Caco-2 (cell line): ENCODE measurements at regions not wholly inside any gene's neighbourhood (a gene's known extent, or its start where the extent isn't known, plus 50 kb on each side); places are given as distances from the start of the nearest gene placed in this dataset.
"Not testable (repeated sequence)": the region's sequence is repeated elsewhere in the genome, so short reads cannot be mapped to it uniquely, and the experiment has no call there.

Source experiments
- BruUV-seq: library from RNA; stranded (reverse); fragments of 400-500 nt; replicated peaks from 2 replicates; lab custom pipeline; 2021; lab: Mats Ljungman, UMichigan
- CTCF ChIA-PET: fragments of 300-600 bp; sonication (Branson Sonifier 250); formaldehyde crosslinking; loops from one replicate; lab custom pipeline; 2022; ENCODE audit warnings: antibody characterized with exemption; lab: Charles Lee
- POLR2A ChIA-PET: fragments of 300-600 bp; sonication (Branson Sonifier 250); formaldehyde crosslinking; loops from one replicate; lab custom pipeline; 2022; ENCODE audit warnings: antibody characterized with exemption; lab: Charles Lee
- DNase-seq, 2 experiments: peaks; one replicate each; pipeline versions ENCODE4 v3.0.0 to v3.0.0-alpha.2; 2020 to 2022
- H3K27me3 ChIP-seq: replicated peaks from 2 replicates; pipeline ENCODE4 v1.6.0; 2011; ENCODE audit warnings: low read length; ENCODE audit not compliant: control insufficient read depth, insufficient read depth
- H3K36me3 ChIP-seq: 2 replicates; pipeline ENCODE4 v1.5.1; 2011; ENCODE audit warnings: low read length; ENCODE audit not compliant: control insufficient read depth, insufficient read depth
- H3K4me1 ChIP-seq: fragments of 250-450 bp; sonication (Bioruptor Pico); 2 replicates; pipeline ENCODE4 v1.5.1; 2020; ENCODE audit warnings: mild to moderate bottlenecking
- H3K4me3 ChIP-seq: 2 replicates; pipeline ENCODE4 v1.5.1; 2011; ENCODE audit warnings: low read depth, mild to moderate bottlenecking, control low read depth, low read length
- H3K9me3 ChIP-seq: fragments of 250-450 bp; sonication (Bioruptor Pico); 2 replicates; pipeline ENCODE4 v1.5.1; 2020; ENCODE audit warnings: mild to moderate bottlenecking, moderate library complexity
- H3K27ac Mint-ChIP-seq: one replicate; pipeline ENCODE4 v1.8.0; 2022; ENCODE audit warnings: mixed read lengths; ENCODE audit not compliant: unreplicated experiment
- H3K27me3 Mint-ChIP-seq: one replicate; pipeline ENCODE4 v1.8.0; 2022; ENCODE audit warnings: mixed read lengths; ENCODE audit not compliant: insufficient read depth, unreplicated experiment
- H3K36me3 Mint-ChIP-seq: one replicate; pipeline ENCODE4 v1.8.0; 2022; ENCODE audit warnings: mild to moderate bottlenecking, mixed read lengths; ENCODE audit not compliant: insufficient read depth, unreplicated experiment
- H3K4me1 Mint-ChIP-seq: one replicate; pipeline ENCODE4 v1.8.0; 2022; ENCODE audit warnings: low read depth, mixed read lengths; ENCODE audit not compliant: unreplicated experiment
- H3K4me3 Mint-ChIP-seq: one replicate; pipeline ENCODE4 v1.8.0; 2022; ENCODE audit warnings: mild to moderate bottlenecking, moderate library complexity, mixed read lengths; ENCODE audit not compliant: unreplicated experiment
- H3K9me3 Mint-ChIP-seq: one replicate; pipeline ENCODE4 v1.8.0; 2022; ENCODE audit warnings: mixed read lengths; ENCODE audit not compliant: unreplicated experiment
- intact Hi-C: fragments of 100-400 bp; cut with micrococcal nuclease; formaldehyde crosslinking; loops from one replicate; pipeline ENCODE4 v1.10.0; 2022; ENCODE audit not compliant: unreplicated experiment
- TF ChIP-seq, protein P1 (sequence below), 2 experiments: fragments of 200-600 bp in 1 of 2; IDR thresholded peaks; 1 replicate in 1 of 2; 2 replicates in 1 of 2; pipeline versions ENCODE4 v1.5.1 to v1.8.0; 2011 to 2022; ENCODE audit warnings: antibody characterized with exemption in 1 of 2, control low read depth in 1 of 2, inconsistent platforms in 1 of 2, low read depth in 1 of 2, low read length in 1 of 2, mild to moderate bottlenecking in 1 of 2, moderate library complexity in 1 of 2; ENCODE audit not compliant: insufficient read depth in 1 of 2, severe bottlenecking in 1 of 2, unreplicated experiment in 1 of 2

DNA sequence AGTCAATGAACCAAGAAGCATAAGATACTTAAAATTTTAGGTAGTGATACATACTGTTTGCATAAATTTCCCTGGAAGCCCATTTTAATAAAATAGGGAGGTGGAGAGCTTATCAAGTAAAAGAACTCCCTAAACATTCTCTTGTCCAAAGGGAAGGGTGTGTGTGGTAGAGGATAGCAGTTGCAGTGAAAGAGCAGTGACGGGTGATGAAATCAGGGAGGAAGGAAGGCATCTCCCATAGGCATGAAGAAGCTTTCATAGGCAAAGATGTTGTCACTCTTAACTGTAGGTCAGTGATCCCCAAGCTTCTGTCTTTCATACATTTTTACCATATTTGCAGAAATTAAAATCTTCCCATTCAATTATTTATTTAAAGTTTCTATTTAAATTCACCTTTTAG lies 60.0 kb upstream of the ZNF831 start:
- Histone ChIP-seq H3K27me3 (no peaks in the 10 kb centered on the region), H3K4me1 (no peaks in the 10 kb centered on the region), H3K4me3 (no peak overlapping the region), H3K9me3 (0 out of 2 replicates have a peak, but pooled peaks cover 4% of the 10 kb centered on the region), H3K36me3 (no peaks in the 10 kb centered on the region)
- BruUV-seq = no TSS peak
- Mint-ChIP-seq H3K4me1 (no peaks in the 10 kb centered on the region), H3K27ac (no peak overlapping the region), H3K4me3 (no peak overlapping the region), H3K9me3 (no peaks in the 10 kb centered on the region), H3K27me3 (peaks cover 41% of the 10 kb centered on the region), H3K36me3 (no peaks in the 10 kb centered on the region)
- no peak for DNase-seq
- CTCF ChIA-PET = no interaction called here
- POLR2A ChIA-PET = no interaction called here
- TF ChIP-seq, protein P1, sequence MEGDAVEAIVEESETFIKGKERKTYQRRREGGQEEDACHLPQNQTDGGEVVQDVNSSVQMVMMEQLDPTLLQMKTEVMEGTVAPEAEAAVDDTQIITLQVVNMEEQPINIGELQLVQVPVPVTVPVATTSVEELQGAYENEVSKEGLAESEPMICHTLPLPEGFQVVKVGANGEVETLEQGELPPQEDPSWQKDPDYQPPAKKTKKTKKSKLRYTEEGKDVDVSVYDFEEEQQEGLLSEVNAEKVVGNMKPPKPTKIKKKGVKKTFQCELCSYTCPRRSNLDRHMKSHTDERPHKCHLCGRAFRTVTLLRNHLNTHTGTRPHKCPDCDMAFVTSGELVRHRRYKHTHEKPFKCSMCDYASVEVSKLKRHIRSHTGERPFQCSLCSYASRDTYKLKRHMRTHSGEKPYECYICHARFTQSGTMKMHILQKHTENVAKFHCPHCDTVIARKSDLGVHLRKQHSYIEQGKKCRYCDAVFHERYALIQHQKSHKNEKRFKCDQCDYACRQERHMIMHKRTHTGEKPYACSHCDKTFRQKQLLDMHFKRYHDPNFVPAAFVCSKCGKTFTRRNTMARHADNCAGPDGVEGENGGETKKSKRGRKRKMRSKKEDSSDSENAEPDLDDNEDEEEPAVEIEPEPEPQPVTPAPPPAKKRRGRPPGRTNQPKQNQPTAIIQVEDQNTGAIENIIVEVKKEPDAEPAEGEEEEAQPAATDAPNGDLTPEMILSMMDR (IDR thresholded peaks at IDR 0.05; ENCODE audit: insufficient read depth in 1 of 2, low read depth in 1 of 2, low read length in 1 of 2, severe bottlenecking in 1 of 2, unreplicated experiment in 1 of 2) = no peak
- intact Hi-C loops = no loop called here

DNA sequence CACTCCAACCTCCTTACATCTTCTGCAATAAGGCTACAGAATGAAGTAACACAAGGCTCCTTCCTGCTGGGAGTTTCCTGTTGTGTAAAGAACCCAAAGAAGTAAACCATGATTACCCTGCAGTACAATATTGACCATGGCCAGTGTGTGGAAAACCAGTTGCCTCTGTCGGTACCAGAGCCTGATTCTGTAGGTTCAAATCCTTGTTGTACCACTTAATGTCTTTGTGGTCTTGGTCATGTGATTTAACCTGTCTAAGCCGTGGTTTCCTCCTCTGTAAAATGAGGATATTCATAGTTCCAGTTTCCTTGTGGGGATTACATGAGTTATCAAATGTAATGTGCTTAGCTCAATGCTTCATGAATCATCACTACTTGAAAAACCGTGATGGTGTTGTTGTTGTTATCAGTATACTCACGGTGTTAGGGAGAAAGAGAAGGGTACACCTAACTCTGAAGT lies 60.3 kb upstream of the PRELID3B start:
- no peak overlapping the region for H3K4me3 Mint-ChIP-seq
- Histone ChIP-seq H3K4me1 (no peaks in the 10 kb centered on the region), H3K4me3 (no peak overlapping the region), H3K27me3 (no peaks in the 10 kb centered on the region), H3K36me3 (no peaks in the 10 kb centered on the region), H3K9me3 (0 out of 2 replicates have a peak, but pooled peaks cover 4% of the 10 kb centered on the region)
- no peaks in the 10 kb centered on the region for H3K36me3 Mint-ChIP-seq
- ChIA-PET CTCF (no interaction called here), POLR2A (no interaction called here)
- BruUV-seq = no TSS peak
- H3K27ac Mint-ChIP-seq = no peak overlapping the region
- H3K4me1 Mint-ChIP-seq = no peaks in the 10 kb centered on the region
- no peaks in the 10 kb centered on the region for H3K9me3 Mint-ChIP-seq
- TF ChIP-seq, protein P1 (IDR thresholded peaks at IDR 0.05; ENCODE audit: insufficient read depth in 1 of 2, low read depth in 1 of 2, low read length in 1 of 2, severe bottlenecking in 1 of 2, unreplicated experiment in 1 of 2) = no peak
- intact Hi-C loops = no loop called here
- H3K27me3 Mint-ChIP-seq = peaks cover 40% of the 10 kb centered on the region
- no peak for DNase-seq

DNA sequence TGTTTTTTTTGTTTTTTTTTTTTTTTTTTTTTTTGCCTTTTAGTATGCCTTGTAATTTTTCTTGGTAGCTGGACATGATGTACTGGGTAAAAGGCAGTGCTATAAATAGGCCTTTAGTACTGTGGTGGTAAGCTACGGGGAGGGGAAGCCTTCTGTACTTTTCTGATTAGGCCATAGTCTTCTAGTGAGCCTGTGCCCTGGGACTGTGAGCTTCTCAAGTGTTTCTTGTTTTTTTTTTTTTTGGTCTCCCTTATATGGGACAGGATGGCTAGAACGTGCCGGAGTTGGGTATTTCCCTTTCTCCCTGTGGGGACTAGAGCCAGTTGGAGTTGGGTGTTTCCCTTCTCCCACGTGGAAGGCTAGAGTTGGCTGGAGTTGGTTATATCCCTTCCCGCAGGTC lies 59.4 kb upstream of the PRELID3B start:
- Histone ChIP-seq H3K27me3 (no peaks in the 10 kb centered on the region), H3K4me3 (no peak overlapping the region), H3K36me3 (no peaks in the 10 kb centered on the region), H3K9me3 (0 out of 2 replicates have a peak, but pooled peaks cover 4% of the 10 kb centered on the region), H3K4me1 (no peaks in the 10 kb centered on the region)
- intact Hi-C loops = no loop called here
- H3K36me3 Mint-ChIP-seq = no peaks in the 10 kb centered on the region
- DNase-seq = no peak
- CTCF ChIA-PET = no interaction called here
- POLR2A ChIA-PET = no interaction called here
- no peaks in the 10 kb centered on the region for H3K9me3 Mint-ChIP-seq
- H3K27ac Mint-ChIP-seq = no peak overlapping the region
- TF ChIP-seq, protein P1 (IDR thresholded peaks at IDR 0.05; ENCODE audit: insufficient read depth in 1 of 2, low read depth in 1 of 2, low read length in 1 of 2, severe bottlenecking in 1 of 2, unreplicated experiment in 1 of 2) = no peak
- H3K4me1 Mint-ChIP-seq = no peaks in the 10 kb centered on the region
- no peak overlapping the region for H3K4me3 Mint-ChIP-seq
- no TSS peak for BruUV-seq
- peaks cover 40% of the 10 kb centered on the region for H3K27me3 Mint-ChIP-seq

DNA sequence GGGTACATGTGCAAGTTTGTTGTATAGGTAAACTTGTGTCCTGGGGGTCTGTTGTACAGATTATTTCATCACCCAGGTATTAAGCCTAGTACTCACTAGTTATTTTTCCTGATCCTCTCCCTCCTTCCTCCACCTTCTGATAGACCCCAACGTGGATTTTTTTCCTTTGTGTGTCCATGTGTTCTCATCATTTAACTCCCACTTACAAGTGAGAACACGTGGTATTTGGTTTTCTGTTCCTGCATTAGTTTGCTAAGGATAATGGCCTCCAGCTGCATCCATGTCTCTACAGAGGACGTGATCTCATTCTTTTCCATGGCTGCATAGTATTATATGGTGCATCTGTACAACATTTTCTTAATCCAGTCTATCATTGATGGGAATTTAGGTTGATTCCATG lies 57.3 kb upstream of the PRELID3B start:
- H3K27me3 ChIP-seq, H3K4me1 ChIP-seq, intact Hi-C loops, H3K9me3 Mint-ChIP-seq, H3K4me1 Mint-ChIP-seq, H3K27ac Mint-ChIP-seq, DNase-seq, H3K4me3 ChIP-seq, H3K9me3 ChIP-seq, H3K36me3 ChIP-seq, H3K36me3 Mint-ChIP-seq, BruUV-seq, H3K4me3 Mint-ChIP-seq, CTCF ChIA-PET, POLR2A ChIA-PET: not testable (repeated sequence)
- peaks cover 38% of the 10 kb centered on the region for H3K27me3 Mint-ChIP-seq
